ENCODE measurements at regions not wholly inside any gene's neighbourhood (a gene's known extent, or its start where the extent isn't known, plus 50 kb on each side); places are given as distances from the start of the nearest gene placed in this dataset.

DNA sequence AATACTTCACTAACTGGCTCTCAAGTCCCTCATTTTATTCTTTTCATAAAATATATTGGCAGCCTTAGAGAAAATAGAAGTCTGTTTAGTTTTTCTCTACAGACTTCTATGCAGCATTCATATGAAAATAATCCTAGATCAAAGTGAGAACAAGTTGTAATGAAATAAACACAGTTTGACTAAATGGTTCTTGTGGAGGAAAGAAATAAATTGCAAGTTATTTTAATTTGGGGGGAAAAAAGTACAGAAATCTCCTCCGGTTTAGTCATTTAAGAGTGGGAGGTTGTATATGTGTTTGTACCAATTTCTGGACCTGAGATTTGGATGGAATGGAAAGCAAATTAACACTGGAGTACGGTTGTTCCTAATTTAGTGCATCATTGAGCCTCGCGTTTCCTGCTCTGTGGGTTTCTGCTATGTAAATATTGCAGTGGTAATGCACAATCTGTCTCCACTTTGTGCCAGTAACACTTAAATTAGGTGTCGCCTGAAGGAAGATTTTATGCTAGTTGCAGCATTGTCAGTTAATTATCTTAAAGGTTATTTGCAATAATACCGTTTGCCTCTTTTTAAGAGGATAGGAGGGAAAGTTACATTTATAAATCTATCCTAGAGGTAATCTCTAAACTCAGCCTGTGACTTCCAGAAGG is 100.2 kb downstream of the ZIC5 start:
- no peak overlapping the region for H3K23ac ChIP-seq (ENCODE audit: insufficient read length, low read depth, low read length)
- H2BK15ac ChIP-seq (ENCODE audit: low read depth, low read length), result no peak overlapping the region
- no peak overlapping the region for H2BK12ac ChIP-seq (ENCODE audit: insufficient read length, low read depth, low read length)
- H4K8ac ChIP-seq (replicated peaks; ENCODE audit: insufficient read length, low read depth, low read length), result no peak overlapping the region
- no peak overlapping the region for H2BK20ac ChIP-seq (ENCODE audit: low read depth, low read length, poor library complexity, severe bottlenecking)
- H3K79me1 ChIP-seq (ENCODE audit: insufficient read depth, low read depth, low read length, poor library complexity, severe bottlenecking), result no peaks in the 10 kb centered on the region
- no peak overlapping the region for H3K4ac ChIP-seq (ENCODE audit: low read depth, low read length)
- no peaks in the 10 kb centered on the region for H3K27me3 ChIP-seq (ENCODE audit: insufficient read depth, low read length)
- H4K20me1 ChIP-seq (ENCODE audit: control insufficient read depth, insufficient read depth, insufficient read length), result no peaks in the 10 kb centered on the region
- H3K27me3 Mint-ChIP-seq (ENCODE audit: low read depth), result no peaks in the 10 kb centered on the region
- H3K18ac ChIP-seq (ENCODE audit: insufficient read length, low read depth, low read length), result no peak overlapping the region
- no peak overlapping the region for H2AFZ ChIP-seq (ENCODE audit: low read length)
- WGBS (ENCODE audit: extremely low coverage, insufficient read length, low lambda C conversion rate), result no CpG with 5 or more reads among the region's 6 CpGs
- H3K23me2 ChIP-seq (ENCODE audit: insufficient read length, low read depth, low read length, poor library complexity, severe bottlenecking), result no peaks in the 10 kb centered on the region
- no peak overlapping the region for H2AK5ac ChIP-seq (ENCODE audit: insufficient read length, low read length)
- peaks cover 9% of the 10 kb centered on the region for H3K4me1 ChIP-seq (ENCODE audit: insufficient read depth, low read length)
- peaks cover 39 to 53% of the 10 kb centered on the region in 2 experiments for H3K4me1 Mint-ChIP-seq
- H2BK5ac ChIP-seq (ENCODE audit: insufficient read length, low read length), result no peak overlapping the region
- no peaks in the 10 kb centered on the region for H3K36me3 Mint-ChIP-seq (ENCODE audit: insufficient read depth in 1 of 3, low read depth in 3 of 3)
- no peaks in the 10 kb centered on the region for H3K9me3 Mint-ChIP-seq
- H3K27ac ChIP-seq (ENCODE audit: insufficient read length, low read depth, low read length), result no peak overlapping the region
- TF ChIP-seq, protein P1, sequence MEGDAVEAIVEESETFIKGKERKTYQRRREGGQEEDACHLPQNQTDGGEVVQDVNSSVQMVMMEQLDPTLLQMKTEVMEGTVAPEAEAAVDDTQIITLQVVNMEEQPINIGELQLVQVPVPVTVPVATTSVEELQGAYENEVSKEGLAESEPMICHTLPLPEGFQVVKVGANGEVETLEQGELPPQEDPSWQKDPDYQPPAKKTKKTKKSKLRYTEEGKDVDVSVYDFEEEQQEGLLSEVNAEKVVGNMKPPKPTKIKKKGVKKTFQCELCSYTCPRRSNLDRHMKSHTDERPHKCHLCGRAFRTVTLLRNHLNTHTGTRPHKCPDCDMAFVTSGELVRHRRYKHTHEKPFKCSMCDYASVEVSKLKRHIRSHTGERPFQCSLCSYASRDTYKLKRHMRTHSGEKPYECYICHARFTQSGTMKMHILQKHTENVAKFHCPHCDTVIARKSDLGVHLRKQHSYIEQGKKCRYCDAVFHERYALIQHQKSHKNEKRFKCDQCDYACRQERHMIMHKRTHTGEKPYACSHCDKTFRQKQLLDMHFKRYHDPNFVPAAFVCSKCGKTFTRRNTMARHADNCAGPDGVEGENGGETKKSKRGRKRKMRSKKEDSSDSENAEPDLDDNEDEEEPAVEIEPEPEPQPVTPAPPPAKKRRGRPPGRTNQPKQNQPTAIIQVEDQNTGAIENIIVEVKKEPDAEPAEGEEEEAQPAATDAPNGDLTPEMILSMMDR (conservative IDR thresholded peaks at IDR 0.05), result no peak
- no peak overlapping the region for H3K14ac ChIP-seq (ENCODE audit: insufficient read depth, low read length)
- no peak overlapping the region for H3K9ac ChIP-seq (ENCODE audit: extremely low read depth, insufficient read length, low read length)
- H3K4me3 Mint-ChIP-seq, result no peak overlapping the region
- no peak overlapping the region for H4K91ac ChIP-seq (ENCODE audit: insufficient read length, low read depth, low read length)
- H3K56ac ChIP-seq (ENCODE audit: insufficient read length, low read depth, low read length), result no peak overlapping the region
- no peak overlapping the region for H3K4me2 ChIP-seq (ENCODE audit: insufficient read depth, insufficient read length, low read length)
- no peak overlapping the region for H3T11ph ChIP-seq (ENCODE audit: low read length)
- no peak for DNase-seq
- no peak overlapping the region for H2BK120ac ChIP-seq (ENCODE audit: low read depth, low read length, poor library complexity, severe bottlenecking)
- H4K5ac ChIP-seq (ENCODE audit: insufficient read length, low read depth, low read length), result no peak overlapping the region
- no peaks in the 10 kb centered on the region for H3K9me3 ChIP-seq (ENCODE audit: control insufficient read depth, low read depth, low read length)
- no peaks in the 10 kb centered on the region for H3K79me2 ChIP-seq (ENCODE audit: insufficient read depth, low read length)
- H3K27ac Mint-ChIP-seq, result peak overlapping the region in 2 of 3 experiments; percentile 12 to 93; a peak in 2 of 7 replicates

Measured in H9 (cell line).